Prostate gland (tissue), 2 donors: ENCODE measurements at regions not wholly inside any gene's neighbourhood (a gene's known extent, or its start where the extent isn't known, plus 50 kb on each side); places are given as distances from the start of the nearest gene placed in this dataset.

Experiments
- CTCF ChIP-seq, 4 experiments: fragments of 200-600 bp in 2 of 4; fragments of 450-650 bp in 2 of 4; sonication (generic) in 2 of 4; IDR thresholded peaks; 1 replicate in 3 of 4; 2 replicates in 1 of 4; pipeline ENCODE4 v1.5.1; 2016 to 2019; ENCODE audit warnings: antibody characterized with exemption in 4 of 4, mild to moderate bottlenecking in 2 of 4, moderate library complexity in 2 of 4
- POLR2AphosphoS5 ChIP-seq: sonication (generic); formaldehyde crosslinking; IDR thresholded peaks from one replicate; pipeline ENCODE4 v1.6.1; 2017; ENCODE audit warnings: antibody characterized with exemption

GRCh38 chr2:64284751-64285150, 140.5 kb upstream of the PELI1 start:
- TF ChIP-seq POLR2AphosphoS5: no peak
- no peak for TF ChIP-seq CTCF (IDR thresholded peaks at IDR 0.05)
